ENCODE measurements at regions not wholly inside any gene's neighbourhood (a gene's known extent, or its start where the extent isn't known, plus 50 kb on each side); places are given as distances from the start of the nearest gene placed in this dataset.
"Not testable (repeated sequence)": the region's sequence is repeated elsewhere in the genome, so short reads cannot be mapped to it uniquely, and the experiment has no call there.

- not testable (repeated sequence) for DNase-seq (ENCODE audit: low read depth in 2 of 2)
These were observed 237.5 kb downstream of the RTP5 start for GRCh38 chr2:242107065-242107464.

- DNase-seq (ENCODE audit: low read depth in 2 of 2), result not testable (repeated sequence)
These were observed 239.4 kb downstream of the RTP5 start for GRCh38 chr2:242108797-242109500.

DNA sequence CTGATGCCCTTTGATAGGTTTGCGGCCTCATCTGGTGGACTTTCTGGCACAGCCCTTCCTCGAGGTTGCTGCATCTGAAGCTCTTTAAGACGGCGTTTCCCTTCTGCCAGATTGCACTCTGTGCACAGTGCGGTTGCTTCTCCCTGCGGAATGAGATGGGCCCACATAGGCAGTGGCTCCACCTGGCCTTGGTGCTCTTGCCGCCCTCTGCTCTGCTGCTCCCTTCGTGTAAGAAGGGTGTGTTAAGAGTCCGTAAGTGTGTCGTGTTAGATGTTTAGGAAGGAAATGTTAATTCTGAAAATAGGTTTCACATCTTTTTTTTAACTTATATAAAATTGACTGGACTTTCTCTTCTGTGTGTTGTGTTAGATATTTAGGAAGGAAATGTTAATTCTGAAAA is 240.3 kb downstream of the RTP5 start:
- not testable (repeated sequence) for DNase-seq (ENCODE audit: low read depth in 2 of 2)

DNA sequence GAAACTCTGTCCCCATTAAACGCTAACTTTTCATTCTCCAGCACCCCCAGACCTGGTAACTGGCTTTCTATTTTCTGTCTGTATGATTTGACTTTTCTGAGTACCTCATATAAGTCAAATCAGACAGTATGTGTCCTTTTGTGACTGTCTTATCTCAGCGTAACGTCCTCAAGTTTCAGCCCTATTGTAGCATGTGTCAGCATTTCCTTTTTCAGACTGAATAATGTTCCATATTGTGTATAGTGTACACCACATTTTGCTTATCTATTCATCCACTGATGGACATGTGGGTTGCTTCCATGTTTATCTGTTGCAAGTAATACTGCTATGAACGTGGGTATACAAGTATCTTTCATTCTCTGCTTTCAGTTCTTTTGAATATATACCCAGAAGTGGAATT is 242.4 kb downstream of the RTP5 start:
- DNase-seq (ENCODE audit: low read depth in 2 of 2), result not testable (repeated sequence)

GRCh38 chr2:242113492-242113891 is 244.0 kb downstream of the RTP5 start:
- DNase-seq (ENCODE audit: low read depth in 2 of 2), result not testable (repeated sequence)

DNA sequence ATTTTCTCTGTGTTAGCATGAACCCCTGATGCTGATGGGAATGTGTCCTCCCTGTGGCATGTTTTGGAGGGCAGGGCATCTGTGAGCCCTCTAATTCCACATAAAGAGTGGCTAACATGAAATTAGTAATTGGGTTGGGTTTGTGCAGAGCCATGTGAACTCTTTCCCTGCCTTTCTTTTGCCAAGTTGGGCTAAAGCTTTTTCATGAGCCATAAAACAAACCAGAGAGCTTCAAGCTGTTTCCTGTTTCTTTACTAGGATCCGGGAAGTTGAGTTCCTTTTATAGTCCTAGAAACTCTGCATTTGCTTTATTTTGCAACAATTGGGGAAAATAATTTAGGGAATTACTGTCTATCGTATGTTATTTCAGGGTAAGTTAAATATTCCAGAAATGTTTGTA is 247.1 kb downstream of the RTP5 start:
- not testable (repeated sequence) for DNase-seq (ENCODE audit: low read depth in 2 of 2)

DNA sequence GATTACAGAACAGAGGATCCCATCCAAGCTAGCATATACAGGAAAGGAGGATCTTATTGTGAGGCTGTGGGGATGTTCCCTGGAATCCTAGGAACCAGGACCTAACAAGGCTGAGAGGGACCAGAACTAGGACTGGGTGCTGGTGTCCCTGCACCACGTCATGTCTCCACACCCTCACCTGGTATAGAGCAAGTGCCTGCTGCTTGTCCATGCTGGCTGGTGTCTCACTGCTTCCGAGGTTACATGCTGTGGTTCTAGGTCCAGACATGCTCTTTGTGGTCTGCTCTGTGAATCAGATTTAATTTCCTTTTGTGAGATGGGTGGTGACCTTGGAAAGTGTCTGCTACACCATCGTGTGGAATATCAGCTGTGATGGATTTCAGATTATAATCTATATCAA is 247.8 kb downstream of the RTP5 start:
- DNase-seq (ENCODE audit: low read depth in 2 of 2), result not testable (repeated sequence)

GRCh38 chr2:242119682-242120081 is 250.2 kb downstream of the RTP5 start:
- not testable (repeated sequence) for DNase-seq (ENCODE audit: low read depth in 2 of 2)

GRCh38 chr2:242130682-242131081 is 261.2 kb downstream of the RTP5 start:
- DNase-seq (ENCODE audit: low read depth in 2 of 2), result not testable (repeated sequence)

- not testable (repeated sequence) for DNase-seq (ENCODE audit: low read depth in 2 of 2)
These were observed 290.4 kb downstream of the RTP5 start for GRCh38 chr2:242159921-242160320.

GRCh38 chr2:242165115-242165514 is 295.6 kb downstream of the RTP5 start:
- DNase-seq (ENCODE audit: low read depth in 2 of 2), result not testable (repeated sequence)

DNA sequence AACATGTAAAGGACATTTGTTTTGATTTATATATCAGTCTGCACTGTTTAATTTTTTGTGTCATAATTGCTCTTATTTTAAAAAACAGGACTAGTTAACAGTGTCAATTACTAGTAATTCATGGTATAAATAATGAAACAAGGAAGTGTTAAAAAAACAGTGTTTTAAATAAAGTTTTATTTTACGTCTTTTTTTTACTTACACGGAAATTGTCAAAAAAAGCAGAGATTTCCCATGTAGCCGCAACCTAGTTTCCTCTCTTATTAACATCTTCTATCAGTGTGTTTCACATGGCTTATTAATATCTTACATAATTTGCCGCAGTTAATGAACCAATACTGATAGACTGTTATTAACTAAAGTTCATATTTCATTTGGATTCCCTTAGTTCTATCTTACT is 301.8 kb downstream of the RTP5 start:
- DNase-seq (ENCODE audit: low read depth in 2 of 2), result not testable (repeated sequence)
